Mucosa of stomach (tissue), 1 donor: ENCODE measurements at regions not wholly inside any gene's neighbourhood (a gene's known extent, or its start where the extent isn't known, plus 50 kb on each side); places are given as distances from the start of the nearest gene placed in this dataset.
"Not testable (repeated sequence)": the region's sequence is repeated elsewhere in the genome, so short reads cannot be mapped to it uniquely, and the experiment has no call there.

Source experiments
- H3K27me3 ChIP-seq: one replicate; pipeline ENCODE4 v1.7.0; 2013; ENCODE audit warnings: mild to moderate bottlenecking, low read length; ENCODE audit not compliant: control insufficient read depth, insufficient read depth
- H3K36me3 ChIP-seq: one replicate; pipeline ENCODE4 v1.7.0; 2013; ENCODE audit warnings: low read length; ENCODE audit not compliant: control insufficient read depth, insufficient read depth
- H3K4me1 ChIP-seq: one replicate; pipeline ENCODE4 v1.7.0; 2013; ENCODE audit warnings: mild to moderate bottlenecking, low read length; ENCODE audit not compliant: control insufficient read depth, insufficient read depth
- H3K4me3 ChIP-seq: one replicate; pipeline ENCODE4 v1.7.0; 2013; ENCODE audit warnings: low read length
- H3K9ac ChIP-seq: one replicate; pipeline ENCODE4 v1.7.0; 2013; ENCODE audit warnings: mild to moderate bottlenecking, low read length, moderate library complexity
- H3K9me3 ChIP-seq: one replicate; pipeline ENCODE4 v1.7.0; 2013; ENCODE audit warnings: mild to moderate bottlenecking, low read length, moderate library complexity; ENCODE audit not compliant: control insufficient read depth
- donor health status: Pancreatic carcinoma.

GRCh38 chr17:33689725-33690124, 396.6 kb upstream of the ASIC2 start:
- Histone ChIP-seq H3K36me3 (no peaks in the 10 kb centered on the region), H3K4me1 (no peaks in the 10 kb centered on the region), H3K9me3 (no peaks in the 10 kb centered on the region), H3K9ac (no peak overlapping the region), H3K27me3 (no peaks in the 10 kb centered on the region), H3K4me3 (no peak overlapping the region)

GRCh38 chr17:33695431-33695830, 402.3 kb upstream of the ASIC2 start:
- H3K4me1 ChIP-seq = no peaks in the 10 kb centered on the region
- no peaks in the 10 kb centered on the region for H3K36me3 ChIP-seq
- H3K9ac ChIP-seq = no peak overlapping the region
- H3K4me3 ChIP-seq = no peak overlapping the region
- no peaks in the 10 kb centered on the region for H3K9me3 ChIP-seq
- H3K27me3 ChIP-seq = no peaks in the 10 kb centered on the region

- H3K4me1 ChIP-seq = no peaks in the 10 kb centered on the region
- H3K27me3 ChIP-seq = no peaks in the 10 kb centered on the region
- H3K4me3 ChIP-seq = no peak overlapping the region
- H3K9ac ChIP-seq = no peak overlapping the region
- H3K36me3 ChIP-seq = no peaks in the 10 kb centered on the region
- no peaks in the 10 kb centered on the region for H3K9me3 ChIP-seq
Measured at GRCh38 chr17:33696102-33696501, 403.0 kb upstream of the ASIC2 start.

GRCh38 chr17:33697557-33697956, 404.5 kb upstream of the ASIC2 start:
- H3K4me1 ChIP-seq = no peaks in the 10 kb centered on the region
- no peaks in the 10 kb centered on the region for H3K27me3 ChIP-seq
- no peaks in the 10 kb centered on the region for H3K36me3 ChIP-seq
- H3K9me3 ChIP-seq = no peaks in the 10 kb centered on the region
- no peak overlapping the region for H3K4me3 ChIP-seq
- no peak overlapping the region for H3K9ac ChIP-seq

- H3K9me3 ChIP-seq = no peaks in the 10 kb centered on the region
- H3K27me3 ChIP-seq = no peaks in the 10 kb centered on the region
- no peak overlapping the region for H3K4me3 ChIP-seq
- H3K4me1 ChIP-seq = no peaks in the 10 kb centered on the region
- H3K36me3 ChIP-seq = no peaks in the 10 kb centered on the region
- no peak overlapping the region for H3K9ac ChIP-seq
Measured at GRCh38 chr17:33701910-33702309, 408.8 kb upstream of the ASIC2 start.

GRCh38 chr17:33704856-33705255, 411.8 kb upstream of the ASIC2 start:
- Histone ChIP-seq H3K27me3 (no peaks in the 10 kb centered on the region), H3K36me3 (no peaks in the 10 kb centered on the region), H3K9ac (no peak overlapping the region), H3K4me3 (no peak overlapping the region), H3K9me3 (no peaks in the 10 kb centered on the region), H3K4me1 (no peaks in the 10 kb centered on the region)

GRCh38 chr17:33709881-33710280, 416.8 kb upstream of the ASIC2 start:
- Histone ChIP-seq H3K4me1 (no peaks in the 10 kb centered on the region), H3K36me3 (no peaks in the 10 kb centered on the region), H3K27me3 (no peaks in the 10 kb centered on the region), H3K9ac (no peak overlapping the region), H3K9me3 (no peaks in the 10 kb centered on the region), H3K4me3 (no peak overlapping the region)

- H3K9ac ChIP-seq = no peak overlapping the region
- H3K4me3 ChIP-seq = no peak overlapping the region
- H3K4me1 ChIP-seq = no peaks in the 10 kb centered on the region
- no peaks in the 10 kb centered on the region for H3K9me3 ChIP-seq
- no peaks in the 10 kb centered on the region for H3K36me3 ChIP-seq
- no peaks in the 10 kb centered on the region for H3K27me3 ChIP-seq
Measured at GRCh38 chr17:33712120-33712519, 419.0 kb upstream of the ASIC2 start.

- H3K9me3 ChIP-seq = no peaks in the 10 kb centered on the region
- H3K4me3 ChIP-seq = no peak overlapping the region
- no peaks in the 10 kb centered on the region for H3K4me1 ChIP-seq
- no peaks in the 10 kb centered on the region for H3K36me3 ChIP-seq
- H3K27me3 ChIP-seq = no peaks in the 10 kb centered on the region
- no peak overlapping the region for H3K9ac ChIP-seq
Measured at GRCh38 chr17:33716957-33717356, 423.9 kb upstream of the ASIC2 start.

- H3K9me3 ChIP-seq, H3K4me1 ChIP-seq, H3K9ac ChIP-seq, H3K4me3 ChIP-seq, H3K36me3 ChIP-seq, H3K27me3 ChIP-seq: not testable (repeated sequence)
Measured at GRCh38 chr17:33723736-33724135, 430.6 kb upstream of the ASIC2 start.

- H3K4me1 ChIP-seq = no peaks in the 10 kb centered on the region
- H3K9ac ChIP-seq = no peak overlapping the region
- H3K9me3 ChIP-seq = no peaks in the 10 kb centered on the region
- H3K27me3 ChIP-seq = no peaks in the 10 kb centered on the region
- no peak overlapping the region for H3K4me3 ChIP-seq
- H3K36me3 ChIP-seq = no peaks in the 10 kb centered on the region
Measured at GRCh38 chr17:33725675-33726271, 432.7 kb upstream of the ASIC2 start.

GRCh38 chr17:33730131-33730530, 437.0 kb upstream of the ASIC2 start:
- no peak overlapping the region for H3K9ac ChIP-seq
- H3K4me3 ChIP-seq = no peak overlapping the region
- H3K4me1 ChIP-seq = no peaks in the 10 kb centered on the region
- H3K36me3 ChIP-seq = no peaks in the 10 kb centered on the region
- no peaks in the 10 kb centered on the region for H3K9me3 ChIP-seq
- no peaks in the 10 kb centered on the region for H3K27me3 ChIP-seq

- Histone ChIP-seq H3K9ac (no peak overlapping the region), H3K9me3 (no peaks in the 10 kb centered on the region), H3K27me3 (no peaks in the 10 kb centered on the region), H3K4me3 (no peak overlapping the region), H3K4me1 (no peaks in the 10 kb centered on the region), H3K36me3 (no peaks in the 10 kb centered on the region)
Measured at GRCh38 chr17:33732116-33732515, 439.0 kb upstream of the ASIC2 start.
